Fibroblast of lung (primary cell): ENCODE measurements at regions not wholly inside any gene's neighbourhood (a gene's known extent, or its start where the extent isn't known, plus 50 kb on each side); places are given as distances from the start of the nearest gene placed in this dataset.

Source experiments
- DNase-seq, 2 donors: peaks; one replicate each; pipeline versions ENCODE4 v3.0.0 to v3.0.0-alpha.2; 2010; ENCODE audit warnings: low read depth in 2 of 2
- H2AFZ ChIP-seq: 2 replicates; pipeline ENCODE4 v1.5.1; 2012; ENCODE audit warnings: low read length, control low read depth, inconsistent platforms
- H3K27ac ChIP-seq: 2 replicates; pipeline ENCODE4 v1.5.1; 2011; ENCODE audit warnings: low read length, control low read depth; ENCODE audit not compliant: insufficient read depth
- H3K27me3 ChIP-seq: 2 replicates; pipeline ENCODE4 v1.5.1; 2011; ENCODE audit warnings: mild to moderate bottlenecking, low read length; ENCODE audit not compliant: control insufficient read depth, insufficient read depth
- H3K36me3 ChIP-seq: 2 replicates; pipeline ENCODE4 v1.5.1; 2011; ENCODE audit warnings: low read length; ENCODE audit not compliant: control insufficient read depth, insufficient read depth
- H3K4me1 ChIP-seq: 2 replicates; pipeline ENCODE4 v1.5.1; 2011; ENCODE audit warnings: low read length; ENCODE audit not compliant: control insufficient read depth, insufficient read depth; ENCODE audit errors: extremely low read depth
- H3K4me2 ChIP-seq: 2 replicates; pipeline ENCODE4 v1.5.1; 2011; ENCODE audit warnings: low read length, control low read depth; ENCODE audit not compliant: insufficient read depth; ENCODE audit errors: extremely low read depth
- H3K4me3 ChIP-seq, 4 experiments: fragments of 200-600 bp in 1 of 4; sonication (generic) in 1 of 4; replicated peaks in 1 of 4; 2 replicates each; pipeline ENCODE4 v1.5.1; 2011 to 2016; ENCODE audit warnings: low read length in 4 of 4, low read depth in 3 of 4, mild to moderate bottlenecking in 3 of 4, control low read depth in 2 of 4, inconsistent platforms in 1 of 4, mixed read lengths in 1 of 4; ENCODE audit not compliant: insufficient read depth in 1 of 4; ENCODE audit errors: control extremely low read depth in 1 of 4
- H3K79me2 ChIP-seq: 2 replicates; pipeline ENCODE4 v1.5.1; 2012; ENCODE audit warnings: mild to moderate bottlenecking, low read length, inconsistent platforms; ENCODE audit not compliant: control insufficient read depth, insufficient read depth
- H3K9ac ChIP-seq: 2 replicates; pipeline ENCODE4 v1.5.1; 2011; ENCODE audit warnings: mild to moderate bottlenecking, low read length, control low read depth; ENCODE audit not compliant: insufficient read depth
- H3K9me3 ChIP-seq: 2 replicates; pipeline ENCODE4 v1.5.1; 2012; ENCODE audit warnings: low read depth, low read length; ENCODE audit not compliant: control insufficient read depth, insufficient read depth
- H4K20me1 ChIP-seq: 2 replicates; pipeline ENCODE4 v1.5.1; 2011; ENCODE audit warnings: low read length; ENCODE audit not compliant: control insufficient read depth, insufficient read depth; ENCODE audit errors: extremely low read depth
- CTCF ChIP-seq, 2 donors: IDR thresholded peaks in 1 of 2; conservative IDR thresholded peaks in 1 of 2; 1 replicate in 1 of 2; 2 replicates in 1 of 2; pipeline ENCODE4 v1.5.1; 2011 to 2012; ENCODE audit warnings: low read length in 2 of 2, control low read depth in 1 of 2, inconsistent platforms in 1 of 2, low read depth in 1 of 2, mild to moderate bottlenecking in 1 of 2
- EZH2 ChIP-seq: IDR thresholded peaks from 2 replicates; pipeline ENCODE4 v1.5.1; 2012; ENCODE audit warnings: low read length, control low read depth, mild to moderate bottlenecking; ENCODE audit errors: missing control alignments

GRCh38 chr10:2414039-2414438 is 653.3 kb upstream of the PFKP start:
- Histone ChIP-seq H3K9ac (no peak overlapping the region), H3K4me1 (no peaks in the 10 kb centered on the region), H3K79me2 (no peaks in the 10 kb centered on the region), H3K4me3 (no peak overlapping the region), H3K27ac (no peak overlapping the region), H3K27me3 (no peaks in the 10 kb centered on the region), H2AFZ (no peak overlapping the region), H3K4me2 (no peak overlapping the region), H3K36me3 (no peaks in the 10 kb centered on the region), H3K9me3 (no peaks in the 10 kb centered on the region), H4K20me1 (no peaks in the 10 kb centered on the region)
- no peak for DNase-seq
- no peak for TF ChIP-seq EZH2
- TF ChIP-seq CTCF (conservative IDR thresholded peaks at IDR 0.05 in 1 of 2, IDR thresholded peaks at IDR 0.05 in 1 of 2; ENCODE audit: low read depth in 1 of 2, low read length in 2 of 2) = no peak

- H3K27me3 ChIP-seq = no peaks in the 10 kb centered on the region
- no peaks in the 10 kb centered on the region for H3K4me1 ChIP-seq
- no peak for TF ChIP-seq EZH2
- no peak for TF ChIP-seq CTCF (conservative IDR thresholded peaks at IDR 0.05 in 1 of 2, IDR thresholded peaks at IDR 0.05 in 1 of 2; ENCODE audit: low read depth in 1 of 2, low read length in 2 of 2)
Measured at GRCh38 chr10:2410049-2410448, 657.3 kb upstream of the PFKP start.

GRCh38 chr10:2401459-2401858 is 664.1 kb upstream of the ADARB2 start:
- DNase-seq = no peak
- H3K36me3 ChIP-seq = no peaks in the 10 kb centered on the region
- H4K20me1 ChIP-seq = no peaks in the 10 kb centered on the region
- H3K9ac ChIP-seq = no peak overlapping the region
- no peaks in the 10 kb centered on the region for H3K4me1 ChIP-seq
- no peak overlapping the region for H2AFZ ChIP-seq
- H3K4me3 ChIP-seq = no peak overlapping the region
- H3K9me3 ChIP-seq = no peaks in the 10 kb centered on the region
- H3K27me3 ChIP-seq = no peaks in the 10 kb centered on the region
- no peak overlapping the region for H3K27ac ChIP-seq
- no peaks in the 10 kb centered on the region for H3K79me2 ChIP-seq
- H3K4me2 ChIP-seq = no peak overlapping the region
- no peak for TF ChIP-seq CTCF (conservative IDR thresholded peaks at IDR 0.05 in 1 of 2, IDR thresholded peaks at IDR 0.05 in 1 of 2; ENCODE audit: low read depth in 1 of 2, low read length in 2 of 2)
- TF ChIP-seq EZH2 = no peak

More at GRCh38 chr10:2410049-2410448, 657.3 kb upstream of the PFKP start:
- Histone ChIP-seq H3K4me3 (no peak overlapping the region), H3K36me3 (no peaks in the 10 kb centered on the region), H2AFZ (no peak overlapping the region), H4K20me1 (no peaks in the 10 kb centered on the region), H3K27ac (no peak overlapping the region), H3K9me3 (no peaks in the 10 kb centered on the region), H3K9ac (no peak overlapping the region), H3K79me2 (no peaks in the 10 kb centered on the region), H3K4me2 (no peak overlapping the region)
- DNase-seq = no peak
